EL (cell line): ENCODE measurements at regions not wholly inside any gene's neighbourhood (a gene's known extent, or its start where the extent isn't known, plus 50 kb on each side); places are given as distances from the start of the nearest gene placed in this dataset.

ENCODE experiments used
- DNase-seq: peaks from one replicate; pipeline ENCODE4 v3.0.0-alpha.2; 2016

DNA sequence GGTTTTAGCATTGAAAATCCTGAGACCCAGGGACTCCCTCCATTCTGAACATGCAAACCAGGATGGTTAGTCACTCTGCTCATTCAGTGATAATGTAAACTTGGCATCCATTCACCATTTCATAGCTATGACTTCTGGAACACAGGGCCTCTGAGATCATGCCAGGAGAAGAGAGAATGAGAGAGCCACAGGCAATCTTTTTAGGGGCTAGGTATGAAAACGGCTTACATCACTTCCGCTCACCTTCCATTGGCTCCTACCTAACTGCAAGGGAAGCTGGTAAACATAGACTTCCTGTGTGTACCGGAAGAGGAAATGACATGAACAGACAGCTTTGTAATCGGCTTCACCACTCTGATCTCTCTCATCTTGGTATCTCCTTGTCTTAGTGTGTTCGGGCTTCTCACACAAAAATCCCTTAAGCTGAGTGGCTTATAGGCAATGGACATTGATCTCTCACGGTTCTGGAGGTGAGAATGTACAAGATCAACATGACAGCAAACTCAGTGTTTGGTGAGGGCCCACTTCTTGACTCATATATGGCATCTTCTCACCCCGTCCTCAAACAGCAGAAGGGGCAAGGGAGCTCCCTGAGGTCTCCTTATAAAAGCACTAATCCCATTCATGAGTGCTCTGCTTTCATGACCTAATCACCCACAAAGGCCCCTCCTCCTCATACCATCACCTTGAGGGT, 465.9 kb upstream of the TBX3 start:
- DNase-seq = peak; percentile 90

DNA sequence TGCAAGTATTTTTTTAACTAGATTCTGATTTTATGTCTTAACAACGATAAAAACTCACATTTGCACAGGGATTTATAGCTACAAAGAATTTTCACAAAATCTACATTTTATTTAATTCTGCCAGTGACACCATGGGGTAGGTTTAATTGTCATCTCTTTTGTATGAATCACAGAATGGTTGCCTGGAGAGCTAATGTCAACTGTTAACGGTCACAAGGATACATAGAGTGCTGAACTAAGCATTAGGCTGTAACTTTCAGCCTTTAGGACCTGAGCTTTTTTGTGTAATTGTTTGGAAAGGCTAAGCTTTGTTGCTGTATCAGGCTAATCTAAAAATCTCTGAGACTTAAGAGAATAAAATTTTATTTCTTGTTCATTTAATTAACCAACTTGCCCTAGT, 465.3 kb upstream of the TBX3 start:
- no peak for DNase-seq

DNA sequence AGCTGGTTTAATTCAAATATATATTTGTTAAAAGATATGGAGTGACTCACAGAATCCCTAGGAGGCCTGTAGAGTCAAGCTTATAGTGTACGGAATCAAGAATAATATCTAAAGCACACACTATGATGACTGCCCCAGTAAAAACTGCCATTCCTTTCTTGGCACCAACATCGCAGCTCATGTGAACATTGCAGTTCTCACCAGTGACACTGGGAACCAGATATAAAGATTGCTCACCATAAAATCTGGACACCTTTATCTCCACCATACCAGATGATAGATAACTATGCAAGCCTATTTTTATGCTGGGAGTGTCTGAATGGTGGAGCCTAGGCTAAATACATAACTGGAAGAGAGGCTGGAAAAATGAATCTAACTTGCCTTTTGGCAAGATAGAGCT, 463.9 kb upstream of the TBX3 start:
- DNase-seq = no peak

DNA sequence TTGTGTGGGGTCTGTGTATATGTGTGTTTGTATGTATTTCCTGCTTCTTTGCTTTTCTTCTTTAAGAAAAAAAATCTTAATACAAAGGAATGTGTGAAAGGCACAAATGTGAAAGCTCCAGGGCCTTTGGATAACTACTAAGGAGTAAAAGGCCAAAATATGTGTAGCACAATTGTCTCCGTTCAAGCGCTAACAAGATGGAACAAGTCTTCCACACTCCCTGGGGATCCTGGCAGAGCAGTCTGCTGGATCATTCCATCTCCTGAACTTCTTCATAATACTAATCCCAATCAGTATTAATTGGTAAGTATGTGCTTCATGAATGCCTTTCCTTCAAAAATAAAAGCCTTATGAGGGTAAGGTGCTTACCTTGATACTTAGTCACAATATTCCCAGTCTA, 462.5 kb upstream of the TBX3 start:
- no peak for DNase-seq

DNA sequence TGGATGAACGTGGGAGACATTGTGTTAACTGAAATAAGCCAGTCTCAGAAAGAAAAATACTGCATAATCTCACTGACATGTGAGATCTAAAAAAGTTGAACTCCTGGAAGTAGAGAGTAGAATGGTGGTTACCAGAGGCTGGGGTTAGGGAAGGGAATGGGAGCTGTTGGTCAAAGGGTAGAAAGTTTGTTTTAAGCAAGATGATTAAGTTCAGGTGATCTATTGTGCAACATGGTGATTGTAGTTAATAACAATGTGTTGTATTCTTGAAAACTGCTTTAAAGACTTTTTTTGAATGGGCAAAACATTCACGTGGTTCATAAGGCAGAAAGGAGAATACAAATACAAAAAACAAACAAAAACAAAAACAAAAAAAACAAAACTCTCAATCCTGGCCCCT, 460.4 kb upstream of the TBX3 start:
- DNase-seq = no peak

DNA sequence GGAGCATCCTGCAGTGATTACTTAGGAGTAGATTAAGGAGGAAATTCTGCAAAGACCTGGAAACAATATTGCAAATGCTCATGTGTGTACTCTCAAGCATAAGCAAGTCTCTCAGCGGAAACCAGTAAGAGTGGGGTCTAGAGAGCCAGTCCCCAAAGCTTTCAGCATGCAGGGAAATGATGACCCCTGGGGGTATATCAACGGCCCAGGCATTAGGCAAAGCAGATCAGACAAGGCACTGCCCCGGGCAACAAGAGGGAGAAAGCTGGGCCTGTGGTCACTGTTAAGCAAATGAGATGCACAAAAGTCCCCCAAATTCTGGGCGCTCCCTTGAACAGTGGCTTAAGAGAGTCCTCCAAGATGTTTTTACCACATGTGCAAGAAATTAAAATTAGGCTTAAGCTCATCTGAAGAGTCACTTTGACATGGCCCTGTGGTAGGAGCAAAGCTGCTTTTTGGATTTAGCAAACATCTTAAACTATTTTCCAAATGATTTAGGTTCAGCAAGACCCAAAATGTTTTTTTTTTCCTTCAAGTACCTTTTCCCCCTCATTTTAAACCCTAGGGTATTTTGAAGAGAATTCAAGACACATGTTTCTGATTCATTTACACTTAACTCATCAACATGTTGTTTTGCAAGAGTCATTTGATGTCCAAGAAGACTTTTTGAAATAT, 457.1 kb upstream of the TBX3 start:
- no peak for DNase-seq

DNA sequence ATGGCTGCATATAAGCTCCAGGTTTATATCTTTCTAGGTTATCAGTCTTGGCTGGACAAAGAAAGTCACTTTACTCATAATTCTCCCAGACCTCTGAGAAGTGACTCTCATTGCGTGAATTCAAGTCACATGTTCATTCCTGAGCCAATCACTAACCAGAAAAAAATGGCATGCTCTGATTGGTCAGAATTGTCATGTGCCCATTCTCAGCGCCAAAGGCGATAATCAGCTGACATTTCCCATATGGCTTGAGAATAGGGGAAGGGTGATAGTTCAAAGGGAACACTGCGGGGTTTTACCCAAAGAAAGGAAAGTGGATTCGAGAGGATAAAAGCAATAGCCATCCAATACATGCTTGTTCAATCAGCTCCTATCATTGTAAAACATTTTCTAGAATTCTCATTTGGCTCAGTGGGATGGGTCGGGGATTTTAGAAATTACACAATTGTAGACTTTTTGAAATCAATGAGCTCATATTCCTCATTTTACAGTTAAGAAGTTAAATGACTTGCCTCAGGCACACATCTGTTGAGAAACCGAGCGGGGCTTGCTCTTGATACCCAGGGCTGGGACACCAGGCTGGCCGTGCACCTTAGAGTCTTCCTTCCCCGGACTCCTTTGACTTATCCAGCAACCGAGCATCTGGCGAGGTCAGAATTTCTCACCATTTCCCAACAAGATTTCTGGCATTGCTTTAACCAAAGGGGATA, 454.0 kb upstream of the TBX3 start:
- DNase-seq = no peak

DNA sequence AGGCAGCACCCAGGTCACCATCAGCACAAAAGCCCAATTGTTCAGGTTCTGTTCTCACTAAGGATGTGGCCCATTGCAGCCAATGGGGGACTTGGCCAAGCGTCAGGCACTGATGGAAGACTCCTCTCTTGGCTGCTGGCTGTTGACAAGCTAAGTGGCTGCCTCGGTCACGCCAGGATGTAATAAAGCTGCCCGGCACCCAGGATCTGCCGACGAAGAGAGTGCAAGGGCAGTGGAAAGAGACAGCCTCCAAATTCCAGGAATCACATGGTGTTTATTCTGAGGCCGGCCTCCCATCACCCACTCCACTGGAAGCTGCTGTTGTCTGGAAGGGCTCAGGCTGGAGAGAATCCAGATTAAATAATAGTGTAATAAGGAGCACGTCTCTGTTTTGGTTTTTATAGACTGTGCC, 451.8 kb upstream of the TBX3 start:
- peak; percentile 72 for DNase-seq

DNA sequence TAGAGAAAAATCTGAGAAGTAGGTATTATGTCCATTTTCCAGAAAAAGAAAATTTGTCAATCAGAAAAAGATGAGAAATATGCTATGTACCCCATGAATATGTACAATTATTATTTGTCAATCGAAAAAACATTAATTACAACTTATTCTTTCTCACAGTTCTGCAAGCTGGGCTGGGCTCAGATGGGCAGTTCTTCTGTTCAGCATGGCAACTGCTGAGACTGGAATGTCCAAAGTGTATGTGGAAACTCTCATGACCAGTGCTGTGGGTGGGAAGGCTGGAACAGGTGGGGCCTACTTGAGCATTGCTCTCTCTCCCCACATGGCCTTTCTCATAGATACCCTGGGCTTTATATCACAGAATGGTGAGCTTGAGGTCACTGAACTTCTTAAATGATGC, 450.3 kb upstream of the TBX3 start:
- no peak for DNase-seq

DNA sequence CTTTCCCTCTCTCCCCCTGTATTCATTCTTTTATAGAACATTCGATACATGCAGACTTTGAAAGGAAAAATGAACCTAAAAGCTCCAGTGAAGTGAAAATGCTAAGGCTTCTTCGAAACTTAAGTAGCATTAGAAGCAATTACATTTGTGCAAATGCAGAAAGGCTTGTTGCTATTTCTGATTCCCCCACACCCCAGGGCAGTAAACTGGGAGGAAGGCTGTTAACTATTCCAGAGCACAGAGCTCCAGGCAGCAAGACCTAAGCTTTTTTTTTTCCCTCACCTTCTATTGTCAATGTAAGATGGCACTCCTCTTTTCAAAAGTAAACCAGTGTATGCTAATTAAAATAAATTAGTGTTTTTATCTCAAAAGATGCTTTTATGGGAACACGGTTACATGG, 448.9 kb upstream of the TBX3 start:
- DNase-seq = no peak

DNA sequence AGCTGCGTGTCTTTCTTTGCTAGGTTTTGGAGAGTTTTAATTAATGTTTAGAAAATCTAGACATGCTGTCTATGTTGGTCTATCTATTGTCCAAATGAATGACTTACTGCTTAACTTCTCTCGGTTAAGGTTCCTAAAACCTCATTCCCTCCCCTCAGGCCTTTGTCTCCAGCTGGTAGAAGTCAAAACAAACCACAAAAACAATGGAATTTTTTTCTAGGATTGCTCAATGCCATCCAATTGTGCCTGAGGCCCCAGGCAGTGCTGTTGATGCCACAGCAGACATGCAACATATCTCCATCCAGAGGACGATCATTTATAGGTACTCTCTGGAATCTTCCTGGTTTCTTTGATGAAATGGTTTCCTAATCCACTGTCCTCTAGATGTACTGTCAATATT, 448.2 kb upstream of the TBX3 start:
- DNase-seq = peak; percentile 76

DNA sequence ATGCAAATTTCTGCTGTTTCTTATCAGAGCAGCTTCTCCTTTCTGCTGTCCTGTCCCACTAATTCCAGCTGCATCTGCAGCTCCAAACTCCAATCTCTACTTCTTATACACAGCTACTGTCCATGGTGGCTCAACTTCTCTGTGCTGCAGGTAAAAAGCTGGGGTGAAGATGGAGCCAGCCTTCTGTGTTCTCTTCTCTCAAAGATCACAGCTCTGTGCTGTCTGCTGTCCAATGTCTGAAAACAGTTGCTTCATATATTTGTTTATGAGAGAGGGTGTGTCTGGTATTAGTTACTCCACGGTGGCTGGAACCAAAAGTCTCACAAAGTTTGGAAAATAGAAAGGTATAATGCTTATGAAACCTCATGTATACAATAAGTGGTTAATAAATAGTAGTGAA, 445.8 kb upstream of the TBX3 start:
- DNase-seq = no peak

DNA sequence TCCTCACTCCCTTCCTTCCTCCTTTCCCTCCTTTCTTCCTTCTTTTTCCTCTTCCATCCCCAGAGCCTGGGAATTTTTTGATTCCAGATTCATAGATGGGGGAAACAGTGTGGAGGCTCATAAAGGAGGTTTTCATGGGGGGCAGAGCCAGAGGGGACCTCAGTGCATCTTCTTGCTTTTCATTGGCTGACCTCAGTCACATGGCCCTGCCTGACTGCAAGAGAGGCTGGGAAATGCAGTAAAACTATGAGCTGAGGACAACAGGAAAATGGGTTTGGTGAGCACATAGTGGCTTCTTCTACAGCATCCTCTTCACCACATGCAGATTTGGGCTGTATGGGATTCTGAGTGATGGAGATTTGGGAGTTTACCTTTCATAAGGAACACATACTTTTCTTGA, 437.1 kb upstream of the TBX3 start:
- no peak for DNase-seq

DNA sequence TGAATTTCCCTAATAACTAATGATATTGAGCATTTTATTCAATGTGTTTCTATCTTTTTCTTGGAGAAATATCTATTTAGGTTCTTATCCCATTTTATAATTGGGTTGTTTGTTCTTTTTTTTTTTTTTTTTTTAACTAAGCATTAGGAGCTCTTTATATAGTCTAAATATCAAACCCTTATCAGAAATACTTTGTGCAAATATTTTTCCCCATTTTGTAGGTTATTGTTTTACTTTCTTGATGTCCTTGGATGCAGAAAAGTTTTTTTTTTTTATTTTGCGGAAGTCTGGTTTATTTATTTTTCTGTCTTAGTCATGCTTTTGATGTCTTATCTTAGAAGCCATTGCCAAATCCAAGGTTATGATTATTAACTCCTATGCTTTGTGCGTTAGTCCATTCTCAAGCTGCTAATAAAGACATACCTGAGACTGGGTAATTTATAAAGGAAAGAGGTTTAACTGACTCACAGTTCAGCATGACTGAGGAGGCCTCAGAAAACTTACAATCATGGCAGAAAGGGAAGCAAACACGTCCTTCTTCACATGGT, 434.3 kb upstream of the TBX3 start:
- no peak for DNase-seq

DNA sequence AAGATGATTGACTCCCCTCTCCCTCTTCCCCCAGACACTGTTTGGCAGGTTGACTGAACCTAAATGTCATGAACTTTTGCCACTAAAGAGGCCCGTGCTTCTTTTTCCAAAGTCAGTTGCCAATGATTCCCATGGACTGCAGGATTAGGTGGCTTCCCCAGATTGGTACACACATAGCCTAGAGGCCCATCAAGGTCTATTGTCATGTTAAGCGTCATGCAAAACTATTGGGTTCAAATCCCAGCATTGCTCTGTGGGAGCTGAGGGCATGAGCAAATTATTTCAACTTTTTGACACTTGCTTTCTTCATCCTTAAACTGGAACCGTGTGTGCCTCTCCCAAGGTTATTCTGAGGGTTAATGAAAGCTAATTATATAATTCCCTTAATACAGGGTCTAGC, 430.2 kb upstream of the TBX3 start:
- DNase-seq = no peak

DNA sequence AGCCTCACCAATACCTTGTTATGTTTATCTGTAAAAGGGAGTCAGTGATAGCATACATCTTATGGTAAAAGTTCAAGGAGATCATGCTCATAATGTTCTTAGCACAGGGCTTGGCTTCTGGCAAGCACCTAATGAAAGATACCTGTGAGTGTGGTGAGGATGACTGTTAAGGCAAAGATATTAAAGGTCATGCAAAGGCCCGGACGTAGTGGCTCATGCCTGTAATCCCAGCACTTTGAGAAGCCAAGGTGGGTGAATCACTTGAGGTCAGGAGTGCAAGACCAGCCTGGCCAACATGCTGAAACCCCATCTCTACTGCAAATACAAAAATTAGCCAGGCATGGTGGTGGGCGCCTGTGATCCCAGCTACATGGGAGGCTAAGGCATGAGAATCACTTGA, 425.9 kb upstream of the TBX3 start:
- DNase-seq = no peak

DNA sequence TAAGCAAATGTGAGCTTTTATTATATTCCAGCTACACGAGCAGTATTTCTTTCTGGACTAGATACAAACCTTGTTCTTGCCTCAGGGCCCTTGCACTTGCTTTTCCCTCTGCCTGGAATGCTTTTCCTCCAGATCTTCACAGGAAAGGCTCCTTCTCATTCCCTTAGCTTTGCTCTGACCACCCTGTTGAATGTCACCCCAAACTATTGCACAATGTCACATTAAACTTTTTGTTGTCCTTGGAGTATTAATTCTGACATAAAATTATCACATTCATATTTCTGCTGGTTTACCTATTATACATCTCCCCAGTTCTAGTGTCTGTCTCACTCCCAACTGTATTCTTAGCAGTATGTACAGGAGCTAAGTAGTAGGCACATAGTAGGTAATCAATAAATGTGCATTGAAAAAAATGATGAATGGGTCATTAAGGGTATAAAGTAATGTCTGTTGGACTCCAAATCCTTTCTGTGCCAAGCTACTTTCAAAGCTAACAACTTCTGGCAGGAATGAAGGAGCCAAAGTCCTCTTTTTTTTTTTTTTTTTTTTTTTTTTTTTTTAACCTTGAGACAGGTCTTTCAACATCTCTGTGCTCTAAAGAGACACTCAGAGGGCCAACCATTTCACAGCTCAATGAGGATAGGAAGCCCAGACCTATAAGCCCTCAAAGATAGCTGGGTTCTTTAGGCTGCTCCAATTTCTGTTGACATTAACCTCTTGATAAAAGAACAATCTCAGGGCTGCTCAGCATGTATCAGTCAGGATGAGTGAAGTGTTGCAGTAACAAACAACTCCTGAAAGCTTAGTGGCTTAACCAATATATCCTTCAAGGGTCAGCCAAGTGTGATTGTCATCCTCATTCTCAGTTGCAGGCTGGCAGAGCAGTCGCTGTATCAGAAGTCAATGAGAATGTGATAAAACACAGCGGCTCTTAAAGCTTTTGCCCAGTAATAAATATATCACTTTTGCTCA, 424.4 kb upstream of the TBX3 start:
- no peak for DNase-seq

DNA sequence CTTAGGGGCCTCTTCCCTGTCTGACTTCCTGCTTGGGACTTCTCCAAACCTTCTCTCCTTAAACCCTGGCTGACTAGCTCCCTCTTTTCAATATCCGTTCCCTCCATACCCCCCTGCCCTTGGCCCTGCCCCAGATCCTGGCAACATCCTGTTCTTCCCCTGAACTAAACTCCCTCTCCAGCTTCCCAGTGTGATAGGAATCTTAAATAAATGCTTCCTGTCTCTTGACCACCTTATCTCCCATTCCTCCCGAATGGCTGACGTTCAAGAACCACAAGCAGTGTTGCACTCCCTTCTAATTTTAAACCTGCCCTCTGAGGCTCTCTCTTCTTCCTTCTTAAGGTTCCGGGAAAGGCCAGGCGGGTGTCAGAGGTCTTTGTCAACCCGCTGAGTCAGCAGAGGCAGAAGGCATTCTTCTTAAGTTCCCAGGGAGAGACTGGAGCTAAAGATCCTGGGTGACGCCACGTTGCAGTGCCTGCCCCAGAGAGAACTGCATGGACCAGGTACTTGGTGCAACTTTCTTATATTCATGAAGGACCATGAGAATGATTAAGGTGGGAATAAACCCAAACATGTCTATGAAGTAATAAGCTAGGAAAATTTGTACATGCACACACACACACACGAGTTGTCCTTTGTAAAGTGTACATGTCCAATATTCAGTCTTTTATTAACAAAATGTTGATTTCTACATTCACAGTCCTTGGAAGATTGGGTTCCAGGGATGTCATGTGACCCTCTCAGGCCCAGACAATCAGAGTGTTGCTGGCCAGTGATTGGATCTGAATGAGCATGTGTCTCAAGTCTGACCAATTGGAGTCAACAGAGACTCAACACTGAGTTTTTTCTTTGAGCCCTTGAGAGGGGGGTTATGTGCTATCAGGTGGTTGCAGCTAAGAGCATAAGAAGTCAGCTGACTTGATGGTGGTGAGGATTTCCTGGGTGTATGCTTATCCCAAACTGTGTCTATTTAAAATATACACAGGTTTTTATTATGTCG, 420.2 kb upstream of the TBX3 start:
- DNase-seq = peak; percentile 3

DNA sequence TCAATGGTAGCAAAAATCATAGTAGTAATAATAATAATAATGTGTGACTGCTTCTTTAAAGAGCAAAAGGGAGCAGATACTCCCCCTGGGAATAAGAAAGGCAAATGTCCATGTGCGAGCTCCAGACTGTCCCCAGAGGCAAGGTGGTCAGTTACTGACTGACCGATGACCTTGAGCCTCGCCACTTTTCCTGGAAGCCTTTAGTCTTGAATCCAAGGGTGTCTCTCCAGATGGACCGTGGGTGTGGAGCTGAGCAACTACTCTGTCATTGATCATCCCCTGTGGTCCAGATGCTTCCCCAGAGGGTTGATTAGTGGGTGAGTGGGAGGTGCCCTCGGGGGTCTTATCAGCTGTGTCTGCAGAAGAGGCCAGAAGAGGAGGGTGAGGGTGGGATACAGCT, 418.5 kb upstream of the TBX3 start:
- no peak for DNase-seq

DNA sequence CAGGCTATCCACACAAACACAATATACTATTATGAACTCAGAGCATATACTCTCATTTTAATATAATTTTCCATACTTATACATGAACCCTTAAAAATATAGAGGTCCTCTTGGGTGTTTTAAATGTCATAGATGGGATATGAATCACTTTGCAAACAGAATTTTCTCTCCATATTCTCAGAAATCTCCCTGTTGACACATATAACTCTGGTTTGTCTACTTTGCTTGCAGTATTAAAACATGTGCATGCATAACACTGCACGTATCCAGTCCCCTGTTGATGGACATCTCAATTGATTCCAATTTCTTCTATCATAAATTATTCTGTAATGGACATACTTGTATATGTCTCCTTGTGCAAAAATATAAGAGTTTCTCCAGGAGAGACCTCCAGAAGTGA, 417.5 kb upstream of the TBX3 start:
- no peak for DNase-seq

DNA sequence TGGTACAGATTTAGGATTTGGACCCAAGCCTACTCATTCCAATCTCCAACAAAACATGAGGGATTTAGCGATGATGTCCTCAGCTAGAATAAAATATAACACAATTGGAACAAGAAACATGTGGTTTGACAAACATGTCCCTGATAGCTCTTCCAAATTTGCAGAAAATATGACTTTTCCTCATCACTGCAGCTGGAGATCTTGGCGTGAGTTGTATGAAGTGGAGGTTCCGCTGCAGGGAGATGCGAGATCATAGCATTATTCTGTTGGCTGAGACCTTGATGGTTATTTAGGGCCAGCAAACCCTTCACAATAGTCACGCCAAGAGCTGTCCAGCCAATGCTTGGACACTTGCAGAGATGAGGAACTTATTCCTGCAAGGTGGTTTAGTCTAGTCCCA, 413.4 kb upstream of the TBX3 start:
- DNase-seq = no peak
